Activated CD8-positive, alpha-beta memory T cell treated with anti-CD3 and anti-CD28 coated beads, Interleukin-2, amount 50 U/mL, for 4 hours (primary cell): ENCODE measurements at regions not wholly inside any gene's neighbourhood (a gene's known extent, or its start where the extent isn't known, plus 50 kb on each side); places are given as distances from the start of the nearest gene placed in this dataset.
"Not testable (repeated sequence)": the region's sequence is repeated elsewhere in the genome, so short reads cannot be mapped to it uniquely, and the experiment has no call there.

Source experiments
- DNase-seq: peaks from one replicate; pipeline ENCODE4 v3.0.0-alpha.2; 2020

- not testable (repeated sequence) for DNase-seq
Measured at GRCh38 chrX:40951407-40951806, 133.8 kb upstream of the USP9X start.

DNA sequence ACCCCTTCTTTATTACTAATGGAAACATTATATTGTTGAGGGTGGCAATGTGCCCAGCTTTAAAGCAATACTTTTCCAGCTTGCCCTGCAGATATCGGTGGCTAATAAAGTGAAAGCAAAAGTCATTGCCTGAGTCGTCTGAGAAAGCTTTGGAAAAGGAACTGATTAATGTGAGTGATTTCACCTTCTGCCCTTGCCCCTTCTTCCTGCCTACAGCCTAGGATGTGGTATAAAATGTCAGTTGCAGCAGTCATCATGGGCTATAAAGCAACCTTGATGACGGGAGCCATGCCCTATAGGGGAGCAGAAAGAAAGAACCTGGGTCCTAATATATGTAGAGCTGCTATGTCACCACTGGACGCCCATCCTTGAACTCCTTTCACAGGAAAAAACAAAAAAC is 132.4 kb upstream of the USP9X start:
- DNase-seq = no peak

- DNase-seq = no peak
Measured at GRCh38 chrX:40953369-40953768, 131.9 kb upstream of the USP9X start.

DNA sequence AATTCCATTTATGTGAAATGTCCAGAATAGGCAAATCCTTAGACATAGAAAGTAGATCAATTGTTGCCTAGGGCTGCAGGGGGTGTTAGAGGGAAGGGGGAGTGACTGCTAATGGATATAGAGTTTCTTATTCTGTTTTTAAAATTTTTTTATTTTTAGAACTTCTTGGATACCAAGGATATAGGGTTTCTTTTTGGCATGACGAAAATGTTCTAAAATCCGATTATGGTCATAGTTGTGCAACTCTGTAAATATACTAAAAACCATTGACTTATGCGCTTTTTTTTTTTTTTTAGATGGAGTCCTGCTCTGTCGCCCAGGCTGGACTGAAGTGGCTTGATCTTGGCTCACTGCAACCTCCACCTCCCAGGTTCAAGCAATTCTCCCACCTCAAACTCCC is 125.2 kb upstream of the USP9X start:
- no peak for DNase-seq

- no peak for DNase-seq
Measured at GRCh38 chrX:40962793-40963407, 122.3 kb upstream of the USP9X start.

- DNase-seq = no peak
Measured at GRCh38 chrX:40964008-40964407, 121.2 kb upstream of the USP9X start.

DNA sequence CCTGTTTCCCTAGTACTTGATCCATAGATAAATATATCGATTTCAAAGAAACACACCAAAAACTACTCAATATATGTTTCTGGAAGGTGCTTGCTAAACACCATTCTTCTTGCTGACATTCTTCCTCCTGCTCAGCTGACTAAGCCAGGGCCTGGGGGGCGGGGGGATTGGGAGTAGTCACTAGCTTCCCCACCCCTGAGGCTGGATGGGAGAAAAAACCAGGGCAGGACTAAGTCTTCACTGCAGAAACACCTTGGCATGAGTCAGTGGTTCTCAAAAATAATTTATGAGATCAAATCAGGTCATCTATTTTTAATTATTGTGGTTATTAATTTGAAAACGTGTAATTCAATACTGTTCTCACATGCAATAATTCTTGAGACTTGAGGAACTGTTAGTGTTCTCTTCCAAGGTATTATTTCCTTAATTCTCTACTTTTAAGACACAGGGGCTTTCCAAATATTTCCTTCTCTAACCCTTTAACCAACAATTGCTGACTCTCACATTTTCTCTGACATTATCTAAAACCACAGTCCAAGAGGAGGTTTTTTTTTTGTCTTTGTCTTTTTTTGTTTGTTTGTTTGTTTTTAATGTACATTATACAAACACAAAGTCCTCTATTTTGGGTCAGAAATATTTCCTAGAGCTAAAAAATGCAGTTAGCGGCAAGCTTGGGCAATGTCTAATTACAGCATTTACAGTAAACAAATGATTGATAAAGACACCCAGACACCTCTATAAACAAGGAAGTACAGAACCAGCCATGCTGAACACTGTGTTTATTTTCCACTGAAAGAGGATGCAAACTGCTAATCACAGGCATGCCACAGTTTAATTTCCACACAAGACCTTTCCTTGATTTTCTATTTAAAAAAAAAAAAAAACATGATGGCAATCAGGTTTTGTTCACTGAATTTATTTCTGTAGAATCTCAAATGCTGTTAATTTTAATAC is 120.3 kb upstream of the USP9X start:
- no peak for DNase-seq

DNA sequence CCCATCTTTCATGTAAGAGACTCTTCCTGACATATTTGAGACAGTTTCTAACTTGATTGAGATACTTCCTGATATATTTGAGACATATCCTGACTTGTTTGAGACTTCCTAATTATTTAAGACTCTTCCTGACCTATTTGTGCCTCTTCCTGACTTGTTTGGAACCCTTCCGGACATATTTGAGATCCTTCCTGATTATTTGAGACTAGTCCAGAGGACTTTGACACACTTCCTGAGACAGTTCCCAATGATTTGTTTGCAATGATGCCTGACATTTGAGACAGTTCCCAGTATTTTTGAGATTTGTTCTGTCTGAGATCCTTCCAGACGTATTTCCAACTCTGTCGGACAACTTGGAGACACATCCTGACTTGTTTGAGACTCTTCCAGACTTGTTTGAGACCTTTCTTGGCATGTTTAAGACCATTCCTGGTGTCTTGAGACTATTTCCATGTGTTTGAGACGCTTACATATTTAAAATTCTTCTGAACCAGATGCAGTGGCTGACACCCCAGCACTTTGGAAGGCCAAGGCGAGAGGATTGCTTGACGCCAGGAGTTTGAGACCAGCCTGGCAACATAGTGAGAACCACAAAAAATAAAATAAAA is 118.9 kb upstream of the USP9X start:
- DNase-seq = no peak

- no peak for DNase-seq
Measured at GRCh38 chrX:40968180-40968579, 117.1 kb upstream of the USP9X start.

- DNase-seq = no peak
Measured at GRCh38 chrX:40971736-40972135, 113.5 kb upstream of the USP9X start.

DNA sequence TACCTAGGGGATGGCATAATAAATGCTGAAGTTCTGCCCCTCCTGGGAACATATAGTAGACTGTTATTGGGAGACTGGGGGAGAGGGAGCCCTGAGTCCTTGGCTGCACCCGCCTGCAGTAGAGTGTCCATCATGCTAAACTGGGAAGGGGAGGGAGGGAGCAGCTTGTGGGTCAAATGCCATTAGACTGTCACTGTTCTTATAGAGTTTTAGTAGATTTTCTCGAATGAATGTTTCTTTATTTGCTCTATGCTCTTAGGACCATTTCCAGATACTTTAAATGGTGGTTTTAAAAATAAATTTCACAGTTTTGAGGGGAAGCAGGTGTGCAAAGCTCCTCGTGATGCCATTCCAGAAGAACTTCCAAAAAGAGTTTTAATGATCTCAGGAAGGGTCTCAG is 111.6 kb upstream of the USP9X start:
- no peak for DNase-seq

DNA sequence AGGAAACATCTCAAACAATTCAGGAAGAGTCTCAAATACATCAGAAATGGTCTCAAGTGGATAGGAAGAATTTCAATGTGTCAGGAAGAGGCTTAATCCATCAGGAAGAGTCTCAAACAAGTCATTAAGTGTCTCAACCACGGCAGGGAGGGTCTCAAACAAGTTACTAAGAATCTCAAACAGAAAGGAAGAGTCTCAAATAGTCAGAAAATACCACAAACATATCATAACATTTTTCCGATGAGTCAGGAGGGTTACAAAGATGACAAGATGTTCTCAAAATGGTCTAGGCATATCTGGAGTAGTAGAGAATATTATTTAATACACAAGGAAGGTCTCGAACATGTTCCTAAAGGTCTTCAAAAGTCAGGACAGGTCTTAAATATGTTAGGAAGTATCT is 109.3 kb upstream of the USP9X start:
- no peak for DNase-seq

GRCh38 chrX:40976981-40977380 is 108.3 kb upstream of the USP9X start:
- DNase-seq = no peak

- no peak for DNase-seq
Measured at GRCh38 chrX:40984962-40985361, 100.3 kb upstream of the USP9X start.

GRCh38 chrX:40987413-40987812 is 97.8 kb upstream of the USP9X start:
- DNase-seq = no peak

GRCh38 chrX:40988100-40988499 is 97.1 kb upstream of the USP9X start:
- no peak for DNase-seq

DNA sequence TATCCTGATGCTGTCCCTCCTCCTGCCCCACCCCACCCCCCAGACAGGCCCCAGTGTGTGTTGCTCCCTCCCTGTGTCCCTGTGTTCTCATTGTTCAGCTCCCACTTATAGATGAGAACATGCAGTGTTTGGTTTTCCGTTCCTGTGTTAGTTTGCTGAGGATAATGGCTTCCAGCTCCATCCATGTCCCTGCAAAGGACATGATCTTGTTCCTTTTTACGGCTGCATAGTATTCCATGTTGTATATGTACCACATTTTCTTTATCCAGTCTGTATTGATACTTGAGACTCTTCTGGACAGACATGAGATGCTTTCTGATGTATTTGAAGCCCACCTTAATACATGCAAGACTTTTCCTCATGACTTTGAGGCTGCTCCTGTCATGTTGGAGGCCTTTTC is 91.8 kb upstream of the USP9X start:
- DNase-seq = not testable (repeated sequence)

- DNase-seq = no peak
Measured at GRCh38 chrX:40996886-40997530, 88.2 kb upstream of the USP9X start.

- DNase-seq = no peak
Measured at GRCh38 chrX:40998123-40998522, 87.1 kb upstream of the USP9X start.

DNA sequence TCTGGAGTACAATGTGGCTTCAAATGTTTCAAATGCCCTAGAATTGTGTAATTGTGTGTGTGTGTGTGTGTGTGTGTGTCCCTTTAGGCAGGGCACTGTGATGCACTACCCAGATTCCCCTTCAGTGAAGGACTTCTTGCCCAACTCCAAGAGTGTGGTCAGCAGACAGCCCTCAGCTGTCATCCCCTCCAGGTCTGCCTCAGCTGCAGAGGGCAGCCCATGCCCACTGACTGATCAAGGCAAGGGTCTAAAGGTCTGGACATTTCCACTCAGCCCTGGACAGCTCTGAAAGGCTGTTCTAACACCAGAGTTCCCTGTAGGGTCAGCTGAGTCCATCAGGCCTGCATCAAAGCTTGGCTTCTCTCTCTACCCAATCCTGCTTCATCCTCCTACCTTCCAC is 83.9 kb upstream of the USP9X start:
- DNase-seq = no peak

GRCh38 chrX:41002026-41002425 is 83.2 kb upstream of the USP9X start:
- no peak for DNase-seq

DNA sequence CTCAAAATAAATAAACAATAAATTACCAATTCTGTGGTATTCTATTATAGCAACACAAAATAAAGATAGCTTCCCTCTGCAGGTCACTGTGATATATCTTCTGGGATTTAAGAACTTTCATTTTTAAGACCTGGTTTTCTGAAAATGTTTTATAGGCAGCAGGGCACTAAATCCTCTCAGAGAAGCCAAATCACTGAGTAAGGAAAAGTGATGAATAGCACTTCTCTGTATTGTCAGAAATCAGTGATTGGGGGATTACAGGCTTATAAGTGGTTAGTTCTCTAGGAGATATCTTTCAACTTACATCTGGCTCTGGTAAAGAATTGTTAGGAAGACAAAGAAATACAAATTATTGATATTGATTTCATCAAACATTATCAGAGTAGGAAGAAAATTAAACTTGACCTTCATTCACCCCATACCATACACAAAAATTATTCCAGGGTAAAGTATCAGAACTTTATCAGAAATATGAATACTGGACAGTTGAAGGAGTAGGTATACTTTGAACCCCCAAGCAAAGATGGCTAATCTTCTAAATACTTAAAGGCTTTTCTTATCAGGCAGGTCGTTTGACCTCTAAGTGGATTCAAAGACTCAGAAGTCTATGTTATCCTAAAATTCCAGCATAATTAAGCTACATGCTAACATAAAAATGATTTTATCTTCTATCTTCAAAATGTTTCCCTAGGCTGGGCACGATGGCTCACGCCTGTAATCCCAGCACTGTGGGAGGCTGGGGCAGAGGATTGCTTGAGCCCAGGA is 81.6 kb upstream of the USP9X start:
- no peak for DNase-seq
